Brain microvascular endothelial cell (primary cell): ENCODE measurements at regions not wholly inside any gene's neighbourhood (a gene's known extent, or its start where the extent isn't known, plus 50 kb on each side); places are given as distances from the start of the nearest gene placed in this dataset.
"Not testable (repeated sequence)": the region's sequence is repeated elsewhere in the genome, so short reads cannot be mapped to it uniquely, and the experiment has no call there.

Experiments used
- DNase-seq: peaks from one replicate; pipeline ENCODE4 v3.0.0-alpha.2; 2020
- H3K27ac ChIP-seq: fragments of 250-450 bp; sonication (Bioruptor Pico); 2 replicates; pipeline ENCODE4 v1.5.1; 2020; ENCODE audit warnings: mild to moderate bottlenecking, moderate library complexity
- H3K27me3 ChIP-seq: fragments of 250-450 bp; sonication (Bioruptor Pico); replicated peaks from 2 replicates; pipeline ENCODE4 v1.5.1; 2020; ENCODE audit warnings: mild to moderate bottlenecking
- H3K36me3 ChIP-seq: fragments of 250-450 bp; sonication (Bioruptor Pico); replicated peaks from 2 replicates; pipeline ENCODE4 v1.5.1; 2020; ENCODE audit warnings: mild to moderate bottlenecking
- H3K4me3 ChIP-seq: 2 replicates; pipeline ENCODE4 v1.5.1; 2011; ENCODE audit warnings: low read depth, mild to moderate bottlenecking, control low read depth, low read length, moderate library complexity
- in situ Hi-C: cut with HindIII; loops from 2 replicates; pipeline ENCODE4 v1.10.0; 2017; ENCODE audit warnings: low sequenced_read_pairs, low pct_ligation_motif_present
- TF ChIP-seq, protein P1 (sequence below): IDR thresholded peaks from 2 replicates; pipeline ENCODE4 v1.5.1; 2011; ENCODE audit warnings: low read depth, mild to moderate bottlenecking, moderate library complexity, low read length, control low read depth, inconsistent platforms; ENCODE audit errors: missing control alignments

DNA sequence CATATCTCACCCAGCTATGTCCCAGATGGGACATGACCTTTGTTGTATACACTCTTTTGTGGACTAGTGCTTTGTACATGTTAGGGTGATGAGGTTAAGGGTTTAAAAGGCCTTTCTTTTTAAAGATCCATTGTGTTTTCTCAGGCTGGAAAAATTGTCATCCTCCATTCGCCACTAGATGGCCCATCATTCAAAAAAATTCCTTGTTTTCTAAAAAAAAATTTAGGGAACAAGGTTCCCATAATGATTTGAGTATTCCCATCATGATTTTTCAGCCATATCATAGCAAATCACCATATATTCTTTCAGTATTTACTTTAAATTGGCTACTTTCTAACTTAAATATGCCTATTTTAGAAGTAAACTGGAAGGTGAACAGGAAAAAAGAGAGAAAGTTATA is 91.9 kb upstream of the TMEM164 start:
- Histone ChIP-seq H3K36me3 (no peaks in the 10 kb centered on the region), H3K27ac (no peak overlapping the region), H3K4me3 (no peak overlapping the region), H3K27me3 (no peaks in the 10 kb centered on the region)
- TF ChIP-seq, protein P1, sequence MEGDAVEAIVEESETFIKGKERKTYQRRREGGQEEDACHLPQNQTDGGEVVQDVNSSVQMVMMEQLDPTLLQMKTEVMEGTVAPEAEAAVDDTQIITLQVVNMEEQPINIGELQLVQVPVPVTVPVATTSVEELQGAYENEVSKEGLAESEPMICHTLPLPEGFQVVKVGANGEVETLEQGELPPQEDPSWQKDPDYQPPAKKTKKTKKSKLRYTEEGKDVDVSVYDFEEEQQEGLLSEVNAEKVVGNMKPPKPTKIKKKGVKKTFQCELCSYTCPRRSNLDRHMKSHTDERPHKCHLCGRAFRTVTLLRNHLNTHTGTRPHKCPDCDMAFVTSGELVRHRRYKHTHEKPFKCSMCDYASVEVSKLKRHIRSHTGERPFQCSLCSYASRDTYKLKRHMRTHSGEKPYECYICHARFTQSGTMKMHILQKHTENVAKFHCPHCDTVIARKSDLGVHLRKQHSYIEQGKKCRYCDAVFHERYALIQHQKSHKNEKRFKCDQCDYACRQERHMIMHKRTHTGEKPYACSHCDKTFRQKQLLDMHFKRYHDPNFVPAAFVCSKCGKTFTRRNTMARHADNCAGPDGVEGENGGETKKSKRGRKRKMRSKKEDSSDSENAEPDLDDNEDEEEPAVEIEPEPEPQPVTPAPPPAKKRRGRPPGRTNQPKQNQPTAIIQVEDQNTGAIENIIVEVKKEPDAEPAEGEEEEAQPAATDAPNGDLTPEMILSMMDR: peak; percentile 58
- DNase-seq: no peak
- in situ Hi-C loops: no loop called here

GRCh38 chrX:109912993-109913392 is 89.9 kb upstream of the TMEM164 start:
- in situ Hi-C loops, DNase-seq, H3K27me3 ChIP-seq, H3K36me3 ChIP-seq, H3K4me3 ChIP-seq, H3K27ac ChIP-seq: not testable (repeated sequence)

DNA sequence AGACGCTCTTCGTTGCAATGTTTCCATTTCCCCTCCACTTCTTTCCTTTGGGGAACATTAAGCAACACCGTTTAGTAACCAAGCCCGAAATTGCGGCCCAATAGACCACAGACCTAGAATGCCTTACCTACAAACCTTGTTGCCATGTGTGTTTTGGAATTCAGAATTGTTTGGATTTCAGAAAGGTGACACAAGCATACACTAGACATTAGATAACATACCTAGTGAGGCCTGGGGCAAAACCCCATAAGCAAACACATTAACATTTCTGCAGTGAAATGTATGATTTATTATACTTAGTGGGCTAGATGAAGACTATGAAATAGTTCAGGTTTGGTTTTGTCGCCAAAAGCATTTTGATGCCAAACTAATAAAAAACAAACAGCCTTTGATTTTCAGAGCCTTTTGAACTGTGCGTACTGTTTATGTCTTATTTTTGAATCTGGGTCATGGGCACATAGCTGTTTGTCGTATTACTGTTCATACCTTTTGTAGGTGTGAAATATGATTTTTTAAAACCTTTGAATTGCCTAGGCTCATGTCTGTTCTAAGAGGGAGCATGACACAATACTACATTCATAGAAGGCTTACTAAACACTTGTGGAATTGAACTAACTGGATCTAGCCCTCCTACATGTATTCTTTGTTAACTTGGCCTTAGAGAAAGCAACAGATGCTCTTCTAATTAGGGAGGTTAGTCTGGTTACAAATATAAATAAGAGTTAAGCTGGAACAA is 88.6 kb upstream of the TMEM164 start:
- no peaks in the 10 kb centered on the region for H3K36me3 ChIP-seq
- H3K27ac ChIP-seq: no peak overlapping the region
- H3K27me3 ChIP-seq: no peaks in the 10 kb centered on the region
- DNase-seq: no peak
- TF ChIP-seq, protein P1: no peak
- no peak overlapping the region for H3K4me3 ChIP-seq
- in situ Hi-C loops: no loop called here

DNA sequence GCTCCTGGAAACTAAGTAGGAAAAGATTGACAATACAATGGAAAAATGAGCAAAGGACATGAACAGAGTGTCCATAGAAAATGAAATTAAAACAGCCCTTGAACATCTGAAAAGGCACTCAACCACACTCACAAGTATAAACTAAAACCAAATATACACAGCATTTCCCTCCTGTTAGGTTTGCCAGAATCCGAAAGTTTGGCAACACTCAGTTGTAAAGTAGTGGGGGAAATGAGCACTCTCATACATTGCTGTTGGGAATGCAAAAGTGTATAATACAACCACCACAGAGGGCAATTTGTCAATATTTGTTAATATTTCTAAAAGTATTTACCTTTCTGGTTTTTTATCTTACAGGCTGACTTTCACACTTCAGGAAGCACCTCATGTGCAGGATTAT is 84.2 kb upstream of the TMEM164 start:
- TF ChIP-seq, protein P1: no peak
- H3K27me3 ChIP-seq: no peaks in the 10 kb centered on the region
- no peak for DNase-seq
- H3K27ac ChIP-seq: no peak overlapping the region
- no peak overlapping the region for H3K4me3 ChIP-seq
- in situ Hi-C loops: no loop called here
- no peaks in the 10 kb centered on the region for H3K36me3 ChIP-seq

DNA sequence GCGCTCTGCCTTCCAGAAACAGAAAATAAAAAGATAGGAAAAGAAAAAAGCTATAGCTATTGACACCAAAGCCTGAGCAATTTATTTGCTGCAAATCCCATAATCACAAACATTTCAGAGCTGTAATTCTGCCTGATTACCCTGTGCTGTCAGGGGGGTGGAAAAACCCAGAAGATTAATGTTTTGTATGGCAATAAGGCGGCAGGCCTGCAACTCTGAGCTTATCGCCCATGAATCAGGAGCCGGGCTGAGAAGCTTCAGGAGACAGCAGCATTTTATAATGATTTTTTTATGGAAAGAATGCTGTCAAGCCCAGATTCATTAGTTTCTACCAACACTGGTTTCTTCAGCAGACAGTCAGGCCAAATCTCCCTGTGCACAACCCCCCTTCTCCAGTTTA is 82.6 kb upstream of the TMEM164 start:
- no peak for DNase-seq
- no peaks in the 10 kb centered on the region for H3K36me3 ChIP-seq
- in situ Hi-C loops: no loop called here
- H3K27ac ChIP-seq: no peak overlapping the region
- no peaks in the 10 kb centered on the region for H3K27me3 ChIP-seq
- no peak overlapping the region for H3K4me3 ChIP-seq
- TF ChIP-seq, protein P1: no peak

DNA sequence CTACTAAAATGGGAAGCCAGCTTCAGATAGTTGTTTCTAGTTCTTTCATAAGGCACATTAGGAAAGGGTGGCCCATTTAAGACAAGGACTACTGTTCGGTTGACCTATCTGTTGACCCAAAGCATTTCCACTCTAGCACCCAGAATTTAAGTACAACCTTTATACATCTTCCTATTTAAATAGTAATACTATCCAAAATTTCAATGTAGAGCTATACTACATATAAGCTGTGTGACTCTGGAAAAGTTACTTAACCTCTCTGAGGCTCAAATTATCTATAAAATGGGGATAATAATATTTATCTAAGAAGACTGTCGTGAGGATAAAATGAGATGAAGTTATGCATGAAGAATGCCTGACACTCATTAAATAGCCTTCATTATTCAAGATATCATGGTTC is 82.0 kb upstream of the TMEM164 start:
- no peaks in the 10 kb centered on the region for H3K27me3 ChIP-seq
- H3K36me3 ChIP-seq: no peaks in the 10 kb centered on the region
- H3K27ac ChIP-seq: no peak overlapping the region
- TF ChIP-seq, protein P1: no peak
- H3K4me3 ChIP-seq: no peak overlapping the region
- in situ Hi-C loops: no loop called here
- no peak for DNase-seq
